ENCODE measurements at regions not wholly inside any gene's neighbourhood (a gene's known extent, or its start where the extent isn't known, plus 50 kb on each side); places are given as distances from the start of the nearest gene placed in this dataset.

DNA sequence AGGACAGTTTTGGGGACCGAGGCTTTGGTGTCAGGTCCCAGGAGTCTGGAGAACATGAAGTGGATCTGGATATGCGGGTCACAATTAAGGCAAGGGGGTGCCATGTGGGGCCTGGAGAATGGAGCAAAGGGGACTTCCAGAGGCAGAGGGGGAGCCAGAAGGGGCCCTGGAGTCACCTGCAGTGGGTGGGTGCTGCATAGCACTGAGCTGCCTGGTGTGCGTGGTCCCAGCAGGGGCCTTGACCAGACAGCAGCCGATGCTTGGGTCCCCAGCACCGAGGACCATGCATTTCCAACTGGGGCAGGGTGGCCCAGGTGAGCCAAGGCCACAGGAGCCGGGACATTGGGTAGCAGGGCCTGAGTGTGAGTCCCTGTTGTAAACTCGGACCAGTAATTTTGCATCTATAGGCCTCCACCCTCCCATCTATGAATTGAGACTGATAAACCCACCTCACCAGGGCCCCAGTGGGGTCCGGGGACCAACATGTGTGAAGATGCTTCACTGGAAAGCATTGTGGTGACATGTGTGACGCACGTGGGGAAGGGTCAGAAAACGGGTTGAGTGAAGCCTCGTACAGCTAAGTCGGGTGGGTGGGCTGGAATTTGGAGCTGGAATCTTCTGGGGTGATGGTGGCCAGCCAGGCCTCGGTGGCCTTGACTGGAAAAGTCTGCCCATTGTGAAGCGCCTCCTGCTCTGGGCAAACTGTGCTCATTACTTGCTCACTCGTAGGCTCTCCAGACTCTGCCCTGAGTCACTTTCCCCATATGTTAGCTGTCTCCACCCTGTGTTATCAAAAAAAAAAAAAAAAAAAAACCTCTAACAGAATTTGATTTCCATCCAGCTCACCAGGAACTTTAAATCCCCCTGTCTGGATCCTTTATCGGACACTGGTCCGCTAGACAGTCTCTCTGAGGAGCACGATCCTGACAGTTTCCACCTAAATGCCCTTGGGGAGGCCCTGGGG, 90.5 kb upstream of the ZNF469 start:
- TF ChIP-seq EZH2 (IDR thresholded peaks at IDR 0.05; ENCODE audit: borderline replicate concordance, low read depth, low read length, severe bottlenecking) = no peak
- TF ChIP-seq CTCF (IDR thresholded peaks at IDR 0.05; ENCODE audit: extremely low read depth in 1 of 2, insufficient read depth in 1 of 2, low read depth in 1 of 2, low read length in 2 of 2) = no peak
- no peak for TF ChIP-seq MYC (IDR thresholded peaks at IDR 0.05; ENCODE audit: low read depth, low read length)
- no peak for TF ChIP-seq POLR2A (IDR thresholded peaks at IDR 0.05; ENCODE audit: low read depth, low read length)
- no peak for TF ChIP-seq POLR2AphosphoS5 (IDR thresholded peaks at IDR 0.05; ENCODE audit: insufficient read depth, low read depth, low read length)
- no peak for TF ChIP-seq MAX (IDR thresholded peaks at IDR 0.05; ENCODE audit: insufficient read depth, insufficient read length)
- no peak for TF ChIP-seq GATA2 (IDR thresholded peaks at IDR 0.05; ENCODE audit: insufficient read depth, insufficient read length, low read depth, low read length)
- no peak for TF ChIP-seq JUN (IDR thresholded peaks at IDR 0.05; ENCODE audit: borderline replicate concordance, insufficient read depth, insufficient read length, low read depth)
